H9 (cell line): ENCODE measurements at regions not wholly inside any gene's neighbourhood (a gene's known extent, or its start where the extent isn't known, plus 50 kb on each side); places are given as distances from the start of the nearest gene placed in this dataset.

Source experiments
- DNase-seq: peaks from one replicate; pipeline ENCODE4 v3.0.0-alpha.2; 2017
- H2AFZ ChIP-seq: one replicate; pipeline ENCODE4 v1.6.1; 2013; ENCODE audit warnings: mild to moderate bottlenecking, low read length, control low read depth, moderate library complexity
- H2AK5ac ChIP-seq: 2 replicates; pipeline ENCODE4 v1.6.1; 2013; ENCODE audit warnings: low read length, control low read depth, mixed read lengths; ENCODE audit not compliant: insufficient read length
- H2BK120ac ChIP-seq: one replicate; pipeline ENCODE4 v1.6.1; 2013; ENCODE audit warnings: low read depth, mild to moderate bottlenecking, low read length, control low read depth, inconsistent platforms; ENCODE audit not compliant: poor library complexity, severe bottlenecking
- H2BK12ac ChIP-seq: 2 replicates; pipeline ENCODE4 v1.6.1; 2013; ENCODE audit warnings: low read length, control low read depth, mixed read lengths, low read depth; ENCODE audit not compliant: insufficient read length
- H2BK15ac ChIP-seq: 2 replicates; pipeline ENCODE4 v1.6.1; 2013; ENCODE audit warnings: low read depth, low read length, control low read depth
- H2BK20ac ChIP-seq: one replicate; pipeline ENCODE4 v1.6.1; 2013; ENCODE audit warnings: low read depth, mild to moderate bottlenecking, low read length, control low read depth, inconsistent platforms; ENCODE audit not compliant: poor library complexity, severe bottlenecking
- H2BK5ac ChIP-seq: 2 replicates; pipeline ENCODE4 v1.6.1; 2013; ENCODE audit warnings: low read length, control low read depth, mixed read lengths; ENCODE audit not compliant: insufficient read length
- H3K14ac ChIP-seq: 2 replicates; pipeline ENCODE4 v1.6.1; 2013; ENCODE audit warnings: low read length, control low read depth; ENCODE audit not compliant: insufficient read depth
- H3K18ac ChIP-seq: 2 replicates; pipeline ENCODE4 v1.6.1; 2013; ENCODE audit warnings: low read depth, mild to moderate bottlenecking, mixed read lengths, low read length, control low read depth; ENCODE audit not compliant: insufficient read length
- H3K23ac ChIP-seq: 2 replicates; pipeline ENCODE4 v1.6.1; 2013; ENCODE audit warnings: low read length, control low read depth, mixed read lengths, low read depth; ENCODE audit not compliant: insufficient read length
- H3K23me2 ChIP-seq: 2 replicates; pipeline ENCODE4 v1.6.1; 2013; ENCODE audit warnings: low read depth, mild to moderate bottlenecking, mixed read lengths, low read length, control low read depth; ENCODE audit not compliant: insufficient read length, poor library complexity, severe bottlenecking
- H3K27ac ChIP-seq: 2 replicates; pipeline ENCODE4 v1.5.1; 2013; ENCODE audit warnings: low read length, control low read depth, mixed read lengths, low read depth; ENCODE audit not compliant: insufficient read length
- H3K27me3 ChIP-seq: 2 replicates; pipeline ENCODE4 v1.6.1; 2013; ENCODE audit warnings: low read length, control low read depth, inconsistent platforms; ENCODE audit not compliant: insufficient read depth
- H3K4ac ChIP-seq: 2 replicates; pipeline ENCODE4 v1.6.1; 2013; ENCODE audit warnings: low read depth, mild to moderate bottlenecking, control low read depth, inconsistent platforms, low read length, moderate library complexity
- H3K4me1 ChIP-seq: 2 replicates; pipeline ENCODE4 v1.6.1; 2013; ENCODE audit warnings: low read length, control low read depth, inconsistent platforms; ENCODE audit not compliant: insufficient read depth
- H3K4me2 ChIP-seq: 2 replicates; pipeline ENCODE4 v1.6.1; 2013; ENCODE audit warnings: low read length, control low read depth, mixed read lengths; ENCODE audit not compliant: insufficient read length, insufficient read depth
- H3K56ac ChIP-seq: 2 replicates; pipeline ENCODE4 v1.6.1; 2013; ENCODE audit warnings: low read depth, mild to moderate bottlenecking, mixed read lengths, low read length, control low read depth; ENCODE audit not compliant: insufficient read length
- H3K79me1 ChIP-seq: 2 replicates; pipeline ENCODE4 v1.6.1; 2013; ENCODE audit warnings: low read depth, mild to moderate bottlenecking, moderate library complexity, low read length, control low read depth, inconsistent platforms; ENCODE audit not compliant: insufficient read depth, poor library complexity, severe bottlenecking
- H3K79me2 ChIP-seq: 2 replicates; pipeline ENCODE4 v1.6.1; 2013; ENCODE audit warnings: low read length, control low read depth, inconsistent platforms; ENCODE audit not compliant: insufficient read depth
- H3K9ac ChIP-seq: 2 replicates; pipeline ENCODE4 v1.6.1; 2013; ENCODE audit warnings: low read length, control low read depth, mixed read lengths; ENCODE audit not compliant: insufficient read length; ENCODE audit errors: extremely low read depth
- H3K9me3 ChIP-seq: one replicate; pipeline ENCODE4 v1.6.1; 2013; ENCODE audit warnings: low read depth, low read length, inconsistent platforms; ENCODE audit not compliant: control insufficient read depth
- H3T11ph ChIP-seq: one replicate; pipeline ENCODE4 v1.6.1; 2013; ENCODE audit warnings: mild to moderate bottlenecking, low read length, control low read depth, inconsistent platforms
- H4K20me1 ChIP-seq: one replicate; pipeline ENCODE4 v1.6.1; 2013; ENCODE audit not compliant: control insufficient read depth, insufficient read length, insufficient read depth
- H4K5ac ChIP-seq: 2 replicates; pipeline ENCODE4 v1.6.1; 2013; ENCODE audit warnings: low read depth, mild to moderate bottlenecking, mixed read lengths, low read length, control low read depth; ENCODE audit not compliant: insufficient read length
- H4K8ac ChIP-seq: replicated peaks from 2 replicates; pipeline ENCODE4 v1.6.1; 2013; ENCODE audit warnings: low read length, control low read depth, mixed read lengths, low read depth; ENCODE audit not compliant: insufficient read length
- H4K91ac ChIP-seq: 2 replicates; pipeline ENCODE4 v1.6.1; 2013; ENCODE audit warnings: low read depth, mild to moderate bottlenecking, moderate library complexity, mixed read lengths, low read length, control low read depth; ENCODE audit not compliant: insufficient read length
- H3K27ac Mint-ChIP-seq, 3 experiments: 2 replicates in 2 of 3; 3 replicates in 1 of 3; pipeline ENCODE4 v1.8.0; 2020 to 2021; ENCODE audit warnings: mixed read lengths in 3 of 3, mild to moderate bottlenecking in 1 of 3, moderate library complexity in 1 of 3
- H3K27me3 Mint-ChIP-seq: 2 replicates; pipeline ENCODE4 v1.8.0; 2021; ENCODE audit warnings: low read depth, mild to moderate bottlenecking, moderate library complexity, mixed read lengths
- H3K36me3 Mint-ChIP-seq, 3 experiments: 2 replicates in 2 of 3; 3 replicates in 1 of 3; pipeline ENCODE4 v1.8.0; 2020 to 2021; ENCODE audit warnings: low read depth in 3 of 3, mixed read lengths in 3 of 3; ENCODE audit not compliant: insufficient read depth in 1 of 3
- H3K4me1 Mint-ChIP-seq, 2 experiments: 2 replicates each; pipeline ENCODE4 v1.8.0; 2020; ENCODE audit warnings: mixed read lengths in 2 of 2
- H3K4me3 Mint-ChIP-seq, 2 experiments: 2 replicates in 1 of 2; 3 replicates in 1 of 2; pipeline ENCODE4 v1.8.0; 2020 to 2021; ENCODE audit warnings: mild to moderate bottlenecking in 2 of 2, mixed read lengths in 2 of 2, moderate library complexity in 1 of 2
- H3K9me3 Mint-ChIP-seq, 2 experiments: 2 replicates in 1 of 2; 3 replicates in 1 of 2; pipeline ENCODE4 v1.8.0; 2020; ENCODE audit warnings: mild to moderate bottlenecking in 2 of 2, mixed read lengths in 2 of 2, moderate library complexity in 1 of 2
- CTCF ChIP-seq: fragments of 200-600 bp; sonication (generic); conservative IDR thresholded peaks from 3 replicates; pipeline ENCODE4 v1.8.0; 2021; ENCODE audit warnings: antibody characterized with exemption, mild to moderate bottlenecking
- WGBS: extraction: QIAGEN DNeasy Blood & Tissue Kit; methylation state at CpG from one replicate; pipeline ENCODE4 v1.1.7; 2013; ENCODE audit warnings: missing lambda C conversion rate, low lambda C conversion rate, mixed read lengths; ENCODE audit not compliant: insufficient read length; ENCODE audit errors: extremely low coverage; 5-methylcytosine and 5-hydroxymethylcytosine counted together

- H3K4me3 Mint-ChIP-seq = no peak overlapping the region
- Histone ChIP-seq H2AFZ (no peak overlapping the region), H3K56ac (no peak overlapping the region), H3K23ac (no peak overlapping the region), H2AK5ac (no peak overlapping the region), H2BK20ac (no peak overlapping the region), H3K79me2 (no peaks in the 10 kb centered on the region), H4K8ac (no peak overlapping the region), H3K23me2 (no peaks in the 10 kb centered on the region), H3K9ac (no peak overlapping the region), H3K9me3 (no peaks in the 10 kb centered on the region), H3K27ac (no peak overlapping the region), H3K4ac (no peak overlapping the region), H4K91ac (no peak overlapping the region), H3K4me2 (no peak overlapping the region), H3T11ph (no peak overlapping the region), H3K27me3 (no peaks in the 10 kb centered on the region), H3K14ac (no peak overlapping the region; the same call in 1 of the 2 replicates), H4K20me1 (no peaks in the 10 kb centered on the region), H2BK15ac (no peak overlapping the region), H3K18ac (no peak overlapping the region), H2BK12ac (no peak overlapping the region), H4K5ac (no peak overlapping the region), H3K79me1 (no peaks in the 10 kb centered on the region), H2BK120ac (no peak overlapping the region), H3K4me1 (no peaks in the 10 kb centered on the region; the same call in 1 of the 2 replicates), H2BK5ac (no peak overlapping the region)
- H3K4me1 Mint-ChIP-seq = peaks cover 11 to 26% of the 10 kb centered on the region in 2 experiments
- no peaks in the 10 kb centered on the region; a peak in 1 of 5 replicates for H3K9me3 Mint-ChIP-seq
- no peak overlapping the region for H3K27ac Mint-ChIP-seq
- H3K36me3 Mint-ChIP-seq = no peaks in the 10 kb centered on the region
- WGBS = no CpG with 5 or more reads among the region's 8 CpGs
- no peak for DNase-seq
- no peak for TF ChIP-seq CTCF
- peaks cover 7% of the 10 kb centered on the region for H3K27me3 Mint-ChIP-seq
Measured at GRCh38 chr9:135249711-135250110, 162.2 kb downstream of the OLFM1 start.
